Activated naive CD8-positive, alpha-beta T cell (primary cell): ENCODE measurements at regions not wholly inside any gene's neighbourhood (a gene's known extent, or its start where the extent isn't known, plus 50 kb on each side); places are given as distances from the start of the nearest gene placed in this dataset.
"Not testable (repeated sequence)": the region's sequence is repeated elsewhere in the genome, so short reads cannot be mapped to it uniquely, and the experiment has no call there.

ENCODE experiments used
- H3K27ac Mint-ChIP-seq: one replicate; pipeline ENCODE4 v1.8.0; 2021; ENCODE audit warnings: mixed read lengths
- H3K27me3 Mint-ChIP-seq: one replicate; pipeline ENCODE4 v1.8.0; 2021; ENCODE audit warnings: mixed read lengths
- H3K36me3 Mint-ChIP-seq: one replicate; pipeline ENCODE4 v1.8.0; 2021; ENCODE audit warnings: mixed read lengths
- H3K4me1 Mint-ChIP-seq: one replicate; pipeline ENCODE4 v1.8.0; 2021; ENCODE audit warnings: low read depth, mixed read lengths
- H3K4me3 Mint-ChIP-seq: one replicate; pipeline ENCODE4 v1.8.0; 2021; ENCODE audit warnings: mild to moderate bottlenecking, mixed read lengths
- H3K9me3 Mint-ChIP-seq: one replicate; pipeline ENCODE4 v1.8.0; 2021; ENCODE audit warnings: low read depth, mixed read lengths

- H3K27ac Mint-ChIP-seq, result no peak overlapping the region
- H3K27me3 Mint-ChIP-seq, result no peaks in the 10 kb centered on the region
- H3K4me1 Mint-ChIP-seq, result no peaks in the 10 kb centered on the region
- H3K36me3 Mint-ChIP-seq, result no peaks in the 10 kb centered on the region
- H3K4me3 Mint-ChIP-seq, result no peak overlapping the region
- H3K9me3 Mint-ChIP-seq, result peaks cover 3% of the 10 kb centered on the region
Observed at GRCh38 chr13:90834700-90835099, 512.8 kb upstream of the MIR17HG start.

GRCh38 chr13:90835826-90836225 lies 511.7 kb upstream of the MIR17HG start:
- Mint-ChIP-seq H3K27me3 (no peaks in the 10 kb centered on the region), H3K27ac (no peak overlapping the region), H3K4me1 (no peaks in the 10 kb centered on the region), H3K4me3 (no peak overlapping the region), H3K9me3 (peaks cover 3% of the 10 kb centered on the region), H3K36me3 (no peaks in the 10 kb centered on the region)

DNA sequence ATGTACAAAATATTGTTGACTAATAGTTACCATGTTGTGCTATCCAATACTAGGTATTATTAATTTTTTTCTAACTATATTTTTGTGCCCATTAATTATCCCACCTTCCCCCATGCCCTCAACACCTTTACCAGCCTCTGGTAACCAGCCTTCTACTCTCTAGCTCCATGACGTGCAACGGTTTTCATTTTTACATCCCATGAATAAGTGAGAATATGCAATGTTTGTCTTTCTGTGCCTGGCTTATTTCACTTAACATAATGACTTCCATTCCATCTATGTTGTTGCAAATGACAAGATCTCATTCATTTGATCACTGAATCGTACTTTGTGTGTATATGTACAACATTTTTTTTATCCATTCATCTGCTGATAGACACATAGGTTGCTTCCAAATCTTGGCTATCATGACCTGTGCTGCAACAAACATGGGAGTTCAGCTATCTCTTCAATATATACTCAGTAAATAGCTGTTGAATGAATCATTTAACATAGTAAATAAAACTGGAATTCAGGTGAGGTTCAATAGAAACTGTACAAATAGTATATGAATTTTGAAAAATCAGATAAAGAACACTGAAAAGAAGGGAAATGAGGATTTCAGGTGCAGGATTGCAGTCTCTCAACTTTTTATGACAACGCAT lies 509.0 kb upstream of the MIR17HG start:
- no peaks in the 10 kb centered on the region for H3K4me1 Mint-ChIP-seq
- H3K4me3 Mint-ChIP-seq, result no peak overlapping the region
- no peak overlapping the region for H3K27ac Mint-ChIP-seq
- no peaks in the 10 kb centered on the region for H3K36me3 Mint-ChIP-seq
- no peaks in the 10 kb centered on the region for H3K27me3 Mint-ChIP-seq
- H3K9me3 Mint-ChIP-seq, result peaks cover 3% of the 10 kb centered on the region

DNA sequence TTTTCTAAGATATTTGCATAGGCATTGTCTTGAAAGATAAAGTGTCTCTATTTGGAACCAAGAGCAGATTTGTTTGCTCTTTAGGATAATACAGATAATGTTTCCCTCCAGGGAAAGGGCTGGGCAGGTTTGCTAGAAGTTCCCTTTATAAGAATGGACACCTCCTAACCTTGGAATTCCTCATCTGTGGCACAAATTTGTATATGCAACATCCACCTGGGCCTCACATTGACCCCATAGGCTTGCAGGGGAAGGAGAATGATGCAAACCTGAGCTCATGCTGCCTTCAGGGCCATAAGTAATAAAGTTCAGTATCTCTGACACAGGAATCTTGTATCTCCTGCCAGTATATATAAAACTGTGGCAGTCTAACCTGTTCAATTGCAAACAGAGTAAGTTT lies 508.4 kb upstream of the MIR17HG start:
- no peaks in the 10 kb centered on the region for H3K36me3 Mint-ChIP-seq

DNA sequence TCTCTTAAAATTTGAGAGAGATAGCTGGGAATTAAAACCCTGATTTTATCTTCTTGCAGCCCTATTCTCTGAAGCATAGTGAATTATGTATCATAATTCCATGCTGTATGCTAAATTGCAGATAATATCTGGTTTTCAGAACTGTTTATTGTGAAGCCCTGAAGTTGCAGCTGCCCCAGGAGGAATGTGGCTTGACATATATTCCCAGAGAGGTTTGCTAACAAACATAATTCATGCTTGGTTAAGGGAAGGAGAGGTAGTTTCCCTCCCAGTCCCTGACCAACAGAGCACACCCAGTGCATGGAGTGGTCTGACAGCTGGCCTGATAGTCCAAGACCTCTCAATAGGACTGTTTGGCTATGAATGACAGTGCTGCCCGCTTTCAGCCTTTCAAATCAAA lies 500.6 kb upstream of the MIR17HG start:
- no peaks in the 10 kb centered on the region for H3K27me3 Mint-ChIP-seq
- H3K9me3 Mint-ChIP-seq, result no peaks in the 10 kb centered on the region
- no peak overlapping the region for H3K4me3 Mint-ChIP-seq
- no peak overlapping the region for H3K27ac Mint-ChIP-seq
- no peaks in the 10 kb centered on the region for H3K4me1 Mint-ChIP-seq
- no peaks in the 10 kb centered on the region for H3K36me3 Mint-ChIP-seq

More for the DNA sequence above, 508.4 kb upstream of the MIR17HG start:
- H3K9me3 Mint-ChIP-seq, result peaks cover 3% of the 10 kb centered on the region
- no peaks in the 10 kb centered on the region for H3K4me1 Mint-ChIP-seq
- H3K4me3 Mint-ChIP-seq, result no peak overlapping the region
- no peaks in the 10 kb centered on the region for H3K27me3 Mint-ChIP-seq
- no peak overlapping the region for H3K27ac Mint-ChIP-seq

DNA sequence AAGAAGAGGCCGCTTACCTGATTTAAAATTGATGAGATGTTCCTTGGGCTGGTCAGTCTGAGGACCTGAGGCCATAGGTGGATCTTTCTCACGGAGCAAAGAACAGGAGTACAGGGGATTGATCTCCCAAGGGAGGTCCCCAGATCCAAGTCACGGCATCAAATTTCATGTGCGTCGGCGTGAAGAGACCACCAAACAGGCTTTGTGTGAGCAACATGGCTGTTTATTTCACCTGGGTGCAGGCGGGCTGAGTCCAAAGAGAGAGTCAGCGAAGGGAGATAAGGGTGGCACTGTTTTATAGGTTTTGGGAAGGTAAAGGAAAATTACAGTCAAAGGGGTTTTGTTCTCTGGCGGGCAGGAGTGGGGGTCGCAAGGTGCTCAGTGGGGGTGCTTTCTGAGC lies 493.8 kb upstream of the MIR17HG start:
- not testable (repeated sequence) for H3K9me3 Mint-ChIP-seq, H3K27me3 Mint-ChIP-seq, H3K4me3 Mint-ChIP-seq, H3K36me3 Mint-ChIP-seq, H3K27ac Mint-ChIP-seq, H3K4me1 Mint-ChIP-seq

DNA sequence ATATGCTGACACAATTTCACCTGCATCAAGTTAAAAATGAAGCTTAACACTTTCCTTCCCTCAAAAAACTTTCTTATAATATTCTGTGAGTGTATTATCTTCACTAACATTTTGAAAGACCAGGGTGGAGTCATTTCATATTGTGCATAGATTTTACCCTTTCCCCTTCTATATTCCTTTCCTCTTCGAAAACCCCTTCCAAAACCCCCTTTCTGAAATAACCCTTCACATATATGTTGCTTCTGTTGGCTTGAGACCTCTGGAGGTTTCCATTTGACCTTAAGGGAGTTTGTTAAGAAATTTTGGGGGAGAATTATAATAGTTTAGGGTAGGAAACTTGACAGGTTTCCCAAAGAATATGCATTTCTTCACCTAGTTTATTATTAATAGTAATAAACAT lies 489.6 kb upstream of the MIR17HG start:
- Mint-ChIP-seq H3K27ac (no peak overlapping the region), H3K27me3 (no peaks in the 10 kb centered on the region), H3K36me3 (no peaks in the 10 kb centered on the region), H3K4me3 (no peak overlapping the region), H3K4me1 (no peaks in the 10 kb centered on the region), H3K9me3 (no peaks in the 10 kb centered on the region)

- Mint-ChIP-seq H3K27me3 (no peaks in the 10 kb centered on the region), H3K27ac (no peak overlapping the region), H3K4me3 (no peak overlapping the region), H3K36me3 (no peaks in the 10 kb centered on the region), H3K9me3 (no peaks in the 10 kb centered on the region), H3K4me1 (no peaks in the 10 kb centered on the region)
Observed at GRCh38 chr13:90866006-90866405, 481.5 kb upstream of the MIR17HG start.

DNA sequence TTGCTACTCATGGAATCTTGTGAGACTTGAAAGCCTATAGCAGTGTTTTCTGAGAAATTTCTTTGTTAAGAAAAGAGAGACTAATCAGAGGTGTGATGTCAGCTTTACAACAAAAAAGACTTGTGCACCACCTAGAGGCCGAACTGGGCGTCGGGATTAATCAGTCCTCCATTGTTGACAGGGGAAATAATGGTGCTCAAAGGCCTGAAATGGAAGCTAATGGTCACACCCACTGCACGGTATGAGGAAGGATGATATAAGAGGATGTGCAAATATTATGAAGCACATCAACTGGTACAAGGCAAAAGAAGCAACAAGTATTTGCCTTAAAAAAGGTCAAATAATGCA lies 480.2 kb upstream of the MIR17HG start:
- Mint-ChIP-seq H3K36me3 (no peaks in the 10 kb centered on the region), H3K4me3 (no peak overlapping the region), H3K27me3 (no peaks in the 10 kb centered on the region), H3K9me3 (no peaks in the 10 kb centered on the region), H3K4me1 (no peaks in the 10 kb centered on the region), H3K27ac (no peak overlapping the region)

GRCh38 chr13:90868321-90868920 lies 479.1 kb upstream of the MIR17HG start:
- Mint-ChIP-seq H3K4me3 (no peak overlapping the region), H3K36me3 (no peaks in the 10 kb centered on the region), H3K4me1 (no peaks in the 10 kb centered on the region), H3K27ac (no peak overlapping the region), H3K9me3 (no peaks in the 10 kb centered on the region), H3K27me3 (no peaks in the 10 kb centered on the region)

GRCh38 chr13:90869580-90869979 lies 477.9 kb upstream of the MIR17HG start:
- H3K27me3 Mint-ChIP-seq, result no peaks in the 10 kb centered on the region
- H3K4me3 Mint-ChIP-seq, result no peak overlapping the region
- no peaks in the 10 kb centered on the region for H3K9me3 Mint-ChIP-seq
- no peak overlapping the region for H3K27ac Mint-ChIP-seq
- no peaks in the 10 kb centered on the region for H3K4me1 Mint-ChIP-seq
- no peaks in the 10 kb centered on the region for H3K36me3 Mint-ChIP-seq

GRCh38 chr13:90872491-90873025 lies 474.9 kb upstream of the MIR17HG start:
- Mint-ChIP-seq H3K9me3 (no peaks in the 10 kb centered on the region), H3K4me1 (no peaks in the 10 kb centered on the region), H3K4me3 (no peak overlapping the region), H3K36me3 (no peaks in the 10 kb centered on the region), H3K27ac (no peak overlapping the region), H3K27me3 (no peaks in the 10 kb centered on the region)

DNA sequence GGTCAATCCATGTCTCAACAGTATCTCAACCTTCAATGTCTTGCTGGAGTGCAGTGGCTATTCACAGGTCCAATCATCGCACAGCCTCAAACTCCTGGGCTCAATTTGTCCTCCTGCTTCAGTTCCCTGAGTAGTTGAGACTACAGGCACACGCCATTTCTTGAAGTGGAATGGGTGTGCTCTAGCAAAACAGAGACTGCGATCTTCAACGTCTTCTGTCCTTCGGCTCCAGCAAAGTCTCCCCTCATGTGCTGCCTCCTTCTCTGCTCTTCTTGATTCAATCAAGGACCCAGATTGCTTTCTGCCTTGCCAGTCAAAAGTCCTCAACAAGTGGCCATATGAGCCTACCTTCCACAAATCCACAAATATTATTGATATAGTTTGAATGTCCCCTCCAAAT lies 466.7 kb upstream of the MIR17HG start:
- no peak overlapping the region for H3K27ac Mint-ChIP-seq
- H3K36me3 Mint-ChIP-seq, result no peaks in the 10 kb centered on the region
- H3K4me3 Mint-ChIP-seq, result no peak overlapping the region
- no peaks in the 10 kb centered on the region for H3K9me3 Mint-ChIP-seq
- no peaks in the 10 kb centered on the region for H3K27me3 Mint-ChIP-seq
- no peaks in the 10 kb centered on the region for H3K4me1 Mint-ChIP-seq

DNA sequence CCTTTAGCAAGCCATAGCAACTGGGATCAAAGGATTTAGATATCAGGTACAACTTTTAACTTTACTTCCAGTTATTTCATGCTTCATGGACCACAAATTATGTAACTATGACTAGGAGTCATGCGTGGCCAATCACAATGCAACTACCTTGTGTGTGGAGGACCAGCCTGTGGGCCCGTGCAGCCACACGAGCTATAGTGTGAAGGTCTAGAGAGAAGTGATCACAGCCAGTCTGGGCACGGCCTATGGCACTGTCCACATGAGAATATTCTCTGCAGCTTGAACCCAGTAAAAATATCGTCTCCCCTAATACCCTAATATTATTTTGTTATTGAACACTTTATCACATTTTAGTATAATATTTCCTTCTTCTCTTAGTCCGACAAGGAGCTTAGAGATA lies 464.9 kb upstream of the MIR17HG start:
- H3K27ac Mint-ChIP-seq, result no peak overlapping the region
- H3K27me3 Mint-ChIP-seq, result no peaks in the 10 kb centered on the region
- H3K4me1 Mint-ChIP-seq, result no peaks in the 10 kb centered on the region
- no peak overlapping the region for H3K4me3 Mint-ChIP-seq
- H3K36me3 Mint-ChIP-seq, result no peaks in the 10 kb centered on the region
- no peaks in the 10 kb centered on the region for H3K9me3 Mint-ChIP-seq

GRCh38 chr13:90883592-90883991 lies 463.9 kb upstream of the MIR17HG start:
- Mint-ChIP-seq H3K27ac (no peak overlapping the region), H3K4me1 (no peaks in the 10 kb centered on the region), H3K27me3 (no peaks in the 10 kb centered on the region), H3K36me3 (no peaks in the 10 kb centered on the region), H3K4me3 (no peak overlapping the region), H3K9me3 (no peaks in the 10 kb centered on the region)

DNA sequence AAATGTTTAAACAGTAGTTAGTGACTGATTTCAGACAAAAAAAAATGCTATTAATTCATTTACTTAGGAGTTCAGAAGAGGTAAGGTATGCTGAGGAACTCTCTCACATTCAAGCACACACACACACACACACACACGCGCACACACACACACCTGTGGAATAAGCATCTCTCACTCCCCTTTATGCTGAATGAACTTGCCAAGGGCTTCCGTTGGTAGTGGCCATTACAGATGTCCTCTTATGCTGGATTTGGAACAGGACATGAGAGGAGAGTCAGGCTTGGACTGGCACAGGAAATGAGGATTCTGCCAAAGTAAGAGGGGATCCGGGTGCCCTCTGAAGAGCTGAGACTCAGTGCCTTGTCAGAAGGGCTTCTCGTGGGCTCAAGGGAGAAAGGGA lies 463.4 kb upstream of the MIR17HG start:
- H3K27ac Mint-ChIP-seq, result no peak overlapping the region
- H3K4me1 Mint-ChIP-seq, result no peaks in the 10 kb centered on the region
- H3K9me3 Mint-ChIP-seq, result no peaks in the 10 kb centered on the region
- no peaks in the 10 kb centered on the region for H3K36me3 Mint-ChIP-seq
- no peak overlapping the region for H3K4me3 Mint-ChIP-seq
- H3K27me3 Mint-ChIP-seq, result no peaks in the 10 kb centered on the region
